Cerebellar cortex (tissue), 1 donor: ENCODE measurements at regions not wholly inside any gene's neighbourhood (a gene's known extent, or its start where the extent isn't known, plus 50 kb on each side); places are given as distances from the start of the nearest gene placed in this dataset.

Source experiments
- DNase-seq: peaks from one replicate; pipeline ENCODE4 v3.0.0-alpha.2; 2015; ENCODE audit warnings: low spot score

GRCh38 chr16:54438469-54438868 lies 151.9 kb upstream of the IRX3 start:
- DNase-seq = no peak

GRCh38 chr16:54437921-54438320 lies 151.3 kb upstream of the IRX3 start:
- no peak for DNase-seq

GRCh38 chr16:54437401-54437800 lies 150.8 kb upstream of the IRX3 start:
- DNase-seq = no peak

GRCh38 chr16:54436346-54436745 lies 149.8 kb upstream of the IRX3 start:
- no peak for DNase-seq

- no peak for DNase-seq
These were observed 148.3 kb upstream of the IRX3 start for GRCh38 chr16:54434859-54435258.

GRCh38 chr16:54432897-54433229 lies 146.3 kb upstream of the IRX3 start:
- no peak for DNase-seq

GRCh38 chr16:54431997-54432896 lies 145.7 kb upstream of the IRX3 start:
- DNase-seq = no peak

GRCh38 chr16:54431041-54431996 lies 144.7 kb upstream of the IRX3 start:
- DNase-seq = no peak

- no peak for DNase-seq
These were observed 144.0 kb upstream of the IRX3 start for GRCh38 chr16:54430491-54431030.

GRCh38 chr16:54429029-54429428 lies 142.4 kb upstream of the IRX3 start:
- no peak for DNase-seq

GRCh38 chr16:54426553-54426849 lies 139.9 kb upstream of the IRX3 start:
- DNase-seq = no peak

- no peak for DNase-seq
These were observed 139.3 kb upstream of the IRX3 start for GRCh38 chr16:54425681-54426552.

- no peak for DNase-seq
These were observed 138.5 kb upstream of the IRX3 start for GRCh38 chr16:54425068-54425467.

- no peak for DNase-seq
These were observed 137.5 kb upstream of the IRX3 start for GRCh38 chr16:54424043-54424451.

- DNase-seq = no peak
These were observed 136.0 kb upstream of the IRX3 start for GRCh38 chr16:54422569-54422978.

- no peak for DNase-seq
These were observed 135.6 kb upstream of the IRX3 start for GRCh38 chr16:54422159-54422558.

GRCh38 chr16:54421220-54421619 lies 134.6 kb upstream of the IRX3 start:
- DNase-seq = no peak

- DNase-seq = no peak
These were observed 132.3 kb upstream of the IRX3 start for GRCh38 chr16:54418903-54419302.

- DNase-seq = no peak
These were observed 130.8 kb upstream of the IRX3 start for GRCh38 chr16:54417384-54417783.

- DNase-seq = no peak
These were observed 128.1 kb upstream of the IRX3 start for GRCh38 chr16:54414671-54415070.

- DNase-seq = peak; percentile 23
These were observed 126.3 kb upstream of the IRX3 start for GRCh38 chr16:54412777-54413455.
